CD4-positive, alpha-beta memory T cell (primary cell): ENCODE measurements at regions not wholly inside any gene's neighbourhood (a gene's known extent, or its start where the extent isn't known, plus 50 kb on each side); places are given as distances from the start of the nearest gene placed in this dataset.
A peak's percentile ranks its signal among the peaks of the same experiment; 100 is the strongest.

Source experiments
- CTCF ChIA-PET: fragments of 350-600 bp; sonication (Branson Sonifier 250); formaldehyde crosslinking; loops from one replicate; lab custom pipeline; 2021; ENCODE audit warnings: inconsistent platforms; ENCODE audit not compliant: partially characterized antibody; lab: Charles Lee
- POLR2A ChIA-PET: fragments of 350-600 bp; sonication (Branson Sonifier 250); formaldehyde crosslinking; loops from one replicate; lab custom pipeline; 2021; ENCODE audit not compliant: partially characterized antibody; lab: Charles Lee
- DNase-seq, 5 donors: peaks; one replicate each; pipeline versions ENCODE4 v3.0.0 to v3.0.0-alpha.2; 2020 to 2022; ENCODE audit warnings: mixed read lengths in 1 of 5
- H3K27ac ChIP-seq: one replicate; pipeline ENCODE4 v1.7.0; 2013; ENCODE audit warnings: low read depth, low read length
- H3K27me3 ChIP-seq: 2 replicates; pipeline ENCODE4 v1.7.0; 2013; ENCODE audit warnings: mild to moderate bottlenecking, low read length, moderate library complexity; ENCODE audit not compliant: insufficient read depth
- H3K36me3 ChIP-seq: 2 replicates; pipeline ENCODE4 v1.7.0; 2013; ENCODE audit warnings: mild to moderate bottlenecking, low read length, moderate library complexity; ENCODE audit not compliant: insufficient read depth
- H3K4me1 ChIP-seq: 2 replicates; pipeline ENCODE4 v1.7.0; 2013; ENCODE audit warnings: mild to moderate bottlenecking, low read length, moderate library complexity; ENCODE audit not compliant: insufficient read depth
- H3K4me3 ChIP-seq, 2 donors: one replicate each; pipeline ENCODE4 v1.7.0; 2013; ENCODE audit warnings: low read length in 2 of 2, mild to moderate bottlenecking in 1 of 2
- H3K9me3 ChIP-seq, 2 donors: one replicate each; pipeline ENCODE4 v1.7.0; 2013; ENCODE audit warnings: low read length in 2 of 2, control low read depth in 1 of 2; ENCODE audit not compliant: control insufficient read depth in 1 of 2
- H3K27ac Mint-ChIP-seq, 7 donors: one replicate each; pipeline ENCODE4 v1.8.0; 2020 to 2021; ENCODE audit warnings: mixed read lengths in 7 of 7, mild to moderate bottlenecking in 6 of 7, inconsistent platforms in 3 of 7, moderate library complexity in 3 of 7
- H3K27me3 Mint-ChIP-seq, 2 donors: one replicate each; pipeline ENCODE4 v1.8.0; 2020 to 2021; ENCODE audit warnings: mixed read lengths in 2 of 2
- H3K36me3 Mint-ChIP-seq, 2 donors: one replicate each; pipeline ENCODE4 v1.8.0; 2020 to 2021; ENCODE audit warnings: mixed read lengths in 2 of 2, inconsistent platforms in 1 of 2, mild to moderate bottlenecking in 1 of 2
- H3K4me1 Mint-ChIP-seq, 4 donors: one replicate each; pipeline ENCODE4 v1.8.0; 2020 to 2021; ENCODE audit warnings: mixed read lengths in 4 of 4, mild to moderate bottlenecking in 1 of 4
- H3K4me3 Mint-ChIP-seq, 8 donors: one replicate each; pipeline ENCODE4 v1.8.0; 2020 to 2021; ENCODE audit warnings: mixed read lengths in 8 of 8, mild to moderate bottlenecking in 7 of 8, moderate library complexity in 6 of 8, inconsistent platforms in 3 of 8
- H3K9me3 Mint-ChIP-seq, 8 donors: one replicate each; pipeline ENCODE4 v1.8.0; 2020 to 2021; ENCODE audit warnings: mixed read lengths in 8 of 8, mild to moderate bottlenecking in 5 of 8, inconsistent platforms in 3 of 8, moderate library complexity in 1 of 8
- intact Hi-C: fragments of 100-400 bp; cut with micrococcal nuclease; formaldehyde crosslinking; loops from one replicate; pipeline ENCODE4 v1.15.1; 2023

- Histone ChIP-seq H3K4me3 (no peak overlapping the region), H3K9me3 (no peaks in the 10 kb centered on the region), H3K36me3 (no peaks in the 10 kb centered on the region), H3K27me3 (no peaks in the 10 kb centered on the region), H3K4me1 (peaks cover 34% of the 10 kb centered on the region), H3K27ac (no peak overlapping the region)
- H3K4me3 Mint-ChIP-seq: no peak overlapping the region
- CTCF ChIA-PET: interaction anchor here (1.8 kb wide), 1 partner anchor 172 kb away, joined by 3 read pairs; no protein-coding TSS in a partner anchor
- H3K27ac Mint-ChIP-seq: peak overlapping the region; percentile 57 to 93 (median 81)
- POLR2A ChIA-PET: no interaction called here
- no peak for DNase-seq
- no peaks in the 10 kb centered on the region for H3K36me3 Mint-ChIP-seq
- no peaks in the 10 kb centered on the region for H3K9me3 Mint-ChIP-seq
- intact Hi-C loops: loop anchor here (2.0 to 10.0 kb wide), 2 partner anchors 37 to 369 kb away; partner anchors contain the start of gene CROT
- peaks cover 28 to 48% (median 40%) of the 10 kb centered on the region in 4 donors for H3K4me1 Mint-ChIP-seq
- no peaks in the 10 kb centered on the region for H3K27me3 Mint-ChIP-seq
Observed at GRCh38 chr7:86975914-86976313, 83.5 kb downstream of the ELAPOR2 start.

- no peak overlapping the region for H3K4me3 ChIP-seq
- Mint-ChIP-seq H3K4me3 (no peak overlapping the region), H3K9me3 (no peaks in the 10 kb centered on the region), H3K4me1 (peaks cover 24 to 43% (median 35%) of the 10 kb centered on the region in 4 donors), H3K27ac (peak overlapping the region in 4 of 7 donors; percentile 39 to 93 (median 74)), H3K36me3 (no peaks in the 10 kb centered on the region), H3K27me3 (no peaks in the 10 kb centered on the region)
- ChIA-PET POLR2A (no interaction called here), CTCF (interaction anchor here (1.8 kb wide), 1 partner anchor 173 kb away, joined by 3 read pairs; no protein-coding TSS in a partner anchor)
- peaks cover 29% of the 10 kb centered on the region for H3K4me1 ChIP-seq
- no peak overlapping the region for H3K27ac ChIP-seq
- intact Hi-C loops: loop anchor here (10.0 kb wide), 1 partner anchor 369 kb away; the partner anchor contains the start of gene CROT
- no peaks in the 10 kb centered on the region for H3K27me3 ChIP-seq
- no peaks in the 10 kb centered on the region for H3K36me3 ChIP-seq
- H3K9me3 ChIP-seq: no peaks in the 10 kb centered on the region
- no peak for DNase-seq
Observed at GRCh38 chr7:86975449-86975848, 84.0 kb downstream of the ELAPOR2 start.

GRCh38 chr7:86972072-86972471, 87.4 kb downstream of the ELAPOR2 start:
- Histone ChIP-seq H3K27me3 (no peaks in the 10 kb centered on the region), H3K9me3 (no peaks in the 10 kb centered on the region), H3K4me1 (no peaks in the 10 kb centered on the region), H3K27ac (no peak overlapping the region), H3K4me3 (no peak overlapping the region), H3K36me3 (no peaks in the 10 kb centered on the region)
- Mint-ChIP-seq H3K4me3 (no peak overlapping the region), H3K27ac (peak overlapping the region in 4 of 7 donors; percentile 7 to 64 (median 16)), H3K27me3 (peaks cover 0 to under 1% of the 10 kb centered on the region in 2 donors), H3K4me1 (peaks cover 7 to 16% (median 12%) of the 10 kb centered on the region in 4 donors), H3K36me3 (no peaks in the 10 kb centered on the region), H3K9me3 (no peaks in the 10 kb centered on the region)
- intact Hi-C loops: loop anchor here (10.0 kb wide), 1 partner anchor 373 kb away; the partner anchor contains the start of gene CROT
- CTCF ChIA-PET: no interaction called here
- POLR2A ChIA-PET: interaction anchor here (1.2 kb wide), 1 partner anchor 189 kb away, joined by 3 read pairs; no protein-coding TSS in a partner anchor
- DNase-seq: no peak

GRCh38 chr7:86970986-86971385, 88.5 kb downstream of the ELAPOR2 start:
- peak overlapping the region in 1 of 7 donors; percentile 0 for H3K27ac Mint-ChIP-seq
- DNase-seq: no peak
- CTCF ChIA-PET: interaction anchor here (0.9 to 2.1 kb wide), 2 partner anchors 9 to 44 kb away, joined by 3 to 7 read pairs; no protein-coding TSS in a partner anchor

GRCh38 chr7:86970547-86970946, 88.9 kb downstream of the ELAPOR2 start:
- H3K4me3 ChIP-seq: no peak overlapping the region
- no peaks in the 10 kb centered on the region for H3K36me3 ChIP-seq
- Mint-ChIP-seq H3K9me3 (no peaks in the 10 kb centered on the region), H3K36me3 (no peaks in the 10 kb centered on the region), H3K4me3 (no peak overlapping the region), H3K27me3 (peaks cover 0 to 2% of the 10 kb centered on the region in 2 donors), H3K27ac (no peak overlapping the region), H3K4me1 (peaks cover 0 to 6% (median 3%) of the 10 kb centered on the region in 4 donors)
- H3K27me3 ChIP-seq: no peaks in the 10 kb centered on the region
- CTCF ChIA-PET: interaction anchor here (2.1 kb wide), 1 partner anchor 43 kb away, joined by 7 read pairs; no protein-coding TSS in a partner anchor
- no peak overlapping the region for H3K27ac ChIP-seq
- intact Hi-C loops: loop anchor here (10.0 kb wide), 1 partner anchor 374 kb away; the partner anchor contains the start of gene CROT
- POLR2A ChIA-PET: no interaction called here
- H3K4me1 ChIP-seq: no peaks in the 10 kb centered on the region
- no peaks in the 10 kb centered on the region for H3K9me3 ChIP-seq
- DNase-seq: no peak

More at GRCh38 chr7:86970986-86971385, 88.5 kb downstream of the ELAPOR2 start:
- H3K4me3 ChIP-seq: no peak overlapping the region
- H3K36me3 ChIP-seq: no peaks in the 10 kb centered on the region
- H3K4me3 Mint-ChIP-seq: no peak overlapping the region
- no peaks in the 10 kb centered on the region for H3K27me3 ChIP-seq
- H3K9me3 ChIP-seq: no peaks in the 10 kb centered on the region
- H3K9me3 Mint-ChIP-seq: no peaks in the 10 kb centered on the region
- POLR2A ChIA-PET: no interaction called here
- peaks cover 2 to 6% (median 3%) of the 10 kb centered on the region in 4 donors for H3K4me1 Mint-ChIP-seq
- no peaks in the 10 kb centered on the region for H3K36me3 Mint-ChIP-seq
- intact Hi-C loops: loop anchor here (10.0 kb wide), 1 partner anchor 374 kb away; the partner anchor contains the start of gene CROT
- peaks cover 0 to 2% of the 10 kb centered on the region in 2 donors for H3K27me3 Mint-ChIP-seq
- H3K27ac ChIP-seq: no peak overlapping the region
- H3K4me1 ChIP-seq: no peaks in the 10 kb centered on the region

DNA sequence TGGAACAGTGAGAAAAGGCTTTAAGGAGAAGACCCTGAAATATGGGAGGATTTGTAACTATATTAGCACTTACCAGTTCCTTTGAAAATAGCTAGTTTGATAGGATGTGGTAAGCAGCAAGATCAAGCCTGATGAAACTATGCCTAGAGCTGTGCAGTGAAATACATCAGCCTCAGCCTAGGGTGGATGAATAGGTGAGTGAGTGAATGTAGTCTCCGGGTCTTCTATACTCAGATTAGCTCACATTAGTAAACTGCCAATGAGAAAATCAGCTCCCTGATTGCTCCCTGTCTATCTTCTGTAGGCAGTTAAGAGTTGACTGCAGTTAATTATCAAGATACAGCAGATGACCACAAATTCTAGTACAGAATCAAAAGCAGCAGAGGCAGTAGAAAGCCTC, 89.6 kb downstream of the ELAPOR2 start:
- no peaks in the 10 kb centered on the region for H3K36me3 ChIP-seq
- H3K27me3 ChIP-seq: no peaks in the 10 kb centered on the region
- intact Hi-C loops: loop anchor here (10.0 kb wide), 1 partner anchor 375 kb away; the partner anchor contains the start of gene CROT
- Mint-ChIP-seq H3K27me3 (peaks cover 0 to 2% of the 10 kb centered on the region in 2 donors), H3K4me1 (peaks cover 0 to 6% (median 3%) of the 10 kb centered on the region in 4 donors), H3K4me3 (no peak overlapping the region), H3K27ac (no peak overlapping the region), H3K9me3 (no peaks in the 10 kb centered on the region), H3K36me3 (no peaks in the 10 kb centered on the region)
- no peaks in the 10 kb centered on the region for H3K4me1 ChIP-seq
- H3K27ac ChIP-seq: no peak overlapping the region
- CTCF ChIA-PET: interaction anchor here (2.1 kb wide), 1 partner anchor 43 kb away, joined by 7 read pairs; no protein-coding TSS in a partner anchor
- no peaks in the 10 kb centered on the region for H3K9me3 ChIP-seq
- POLR2A ChIA-PET: no interaction called here
- DNase-seq: no peak
- H3K4me3 ChIP-seq: no peak overlapping the region

DNA sequence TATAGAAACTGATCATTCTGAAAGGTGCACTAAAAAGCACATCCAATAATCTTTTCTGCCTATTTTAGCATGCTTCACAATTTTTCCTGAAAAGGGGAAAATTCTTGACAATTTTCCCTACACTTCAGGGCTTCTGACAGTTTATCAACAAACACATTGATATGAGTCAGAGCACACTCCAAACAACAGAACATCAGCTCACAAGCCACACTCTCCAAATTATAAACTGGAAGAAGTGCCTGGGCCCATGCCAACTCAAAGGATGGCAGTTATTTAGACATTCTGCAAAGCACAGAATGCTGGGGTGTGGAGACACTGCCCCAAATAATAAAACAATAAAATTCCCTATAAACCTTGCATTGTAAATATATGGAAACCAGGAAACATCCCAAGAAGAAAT, 90.8 kb downstream of the ELAPOR2 start:
- Histone ChIP-seq H3K27ac (no peak overlapping the region), H3K9me3 (no peaks in the 10 kb centered on the region), H3K36me3 (no peaks in the 10 kb centered on the region), H3K4me3 (no peak overlapping the region), H3K4me1 (no peaks in the 10 kb centered on the region), H3K27me3 (no peaks in the 10 kb centered on the region)
- intact Hi-C loops: no loop called here
- Mint-ChIP-seq H3K4me3 (no peak overlapping the region), H3K4me1 (peaks cover 0 to 6% (median 3%) of the 10 kb centered on the region in 4 donors), H3K36me3 (no peaks in the 10 kb centered on the region), H3K27me3 (peaks cover 0 to 2% of the 10 kb centered on the region in 2 donors), H3K27ac (peak overlapping the region in 1 of 7 donors; percentile 17), H3K9me3 (no peaks in the 10 kb centered on the region)
- POLR2A ChIA-PET: no interaction called here
- DNase-seq: no peak
- CTCF ChIA-PET: no interaction called here
